GM19043 (cell line): ENCODE measurements at regions not wholly inside any gene's neighbourhood (a gene's known extent, or its start where the extent isn't known, plus 50 kb on each side); places are given as distances from the start of the nearest gene placed in this dataset.

Experiments used
- ATAC-seq: cut with Tn5 transposase; IDR thresholded peaks from one replicate; pipeline ENCODE4 v1.9.1; 2021; ENCODE audit warnings: low read depth; ENCODE audit not compliant: unreplicated experiment

DNA sequence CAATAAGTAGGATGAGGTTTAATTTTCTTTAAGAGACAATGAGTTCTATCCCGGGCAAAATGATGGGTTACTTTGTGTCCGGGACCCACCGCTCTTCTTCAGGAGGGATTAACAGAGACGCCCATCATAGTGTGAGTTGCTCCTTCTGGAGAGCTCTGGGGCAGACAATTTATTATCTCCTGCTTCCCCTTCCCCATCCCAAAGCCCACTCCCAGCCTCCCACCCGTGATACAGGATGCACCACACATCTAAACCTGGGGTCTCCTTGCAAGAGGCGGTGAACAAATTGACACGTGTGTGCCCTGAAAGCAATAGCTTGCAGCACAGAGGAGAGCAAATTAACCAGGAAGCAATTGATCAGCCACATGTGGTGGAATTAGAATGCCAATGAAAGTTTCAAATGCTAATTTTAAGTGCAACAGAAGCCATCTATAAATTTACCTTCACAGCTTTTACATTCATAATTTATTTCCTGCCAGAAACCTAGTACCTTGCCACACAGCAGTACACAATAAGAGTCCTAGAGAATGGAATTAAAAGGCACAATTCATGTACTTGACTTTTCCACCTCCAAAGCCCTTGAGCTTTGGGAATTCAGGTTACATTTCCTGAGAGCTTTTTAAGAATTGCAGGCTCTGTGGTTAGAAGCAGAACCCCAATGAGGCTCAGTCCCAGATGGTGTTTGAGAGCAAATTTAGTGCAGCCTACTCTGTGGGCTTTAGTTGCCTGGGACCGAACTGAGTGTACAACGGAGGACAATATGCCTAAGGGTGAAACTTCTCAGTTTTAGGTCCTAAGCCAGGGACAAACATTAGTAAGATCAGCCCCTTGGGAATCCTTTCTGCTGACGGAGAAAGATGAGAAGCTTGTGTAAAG, 399.6 kb downstream of the MED10 start:
- no peak for ATAC-seq

- no peak for ATAC-seq
Observed at GRCh38 chr5:5971203-5971602, 407.1 kb downstream of the MED10 start.

DNA sequence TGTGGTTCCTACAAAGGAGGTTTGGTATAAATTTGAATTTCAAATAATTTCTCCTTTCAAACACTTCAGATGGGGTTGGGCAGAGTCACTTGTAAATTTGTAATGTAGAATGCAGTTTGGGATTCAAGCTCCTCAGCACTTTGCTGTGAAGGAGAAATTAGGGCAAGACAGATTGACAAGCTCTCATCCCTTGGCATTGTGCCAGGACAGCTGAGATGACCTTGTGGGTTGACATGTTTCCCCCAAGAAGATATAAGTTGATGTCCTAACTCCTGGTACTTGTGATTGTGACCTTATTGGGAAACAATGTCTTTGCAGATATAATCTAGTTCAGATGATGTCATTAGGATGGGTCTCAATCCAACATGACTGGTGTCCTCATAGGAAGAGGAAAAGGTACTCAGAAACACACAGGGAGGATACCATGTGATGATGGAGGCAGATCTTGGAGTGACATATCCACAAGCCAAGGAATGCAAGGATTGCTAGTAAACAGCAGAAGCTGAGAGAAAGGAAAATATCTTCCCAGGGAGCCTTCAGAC, 408.3 kb downstream of the MED10 start:
- ATAC-seq = no peak

GRCh38 chr5:5968981-5969380, 409.4 kb downstream of the MED10 start:
- no peak for ATAC-seq

GRCh38 chr5:5967944-5968343, 410.4 kb downstream of the MED10 start:
- no peak for ATAC-seq

GRCh38 chr5:5967373-5967772, 411.0 kb downstream of the MED10 start:
- ATAC-seq = no peak

GRCh38 chr5:5965132-5965531, 413.2 kb downstream of the MED10 start:
- ATAC-seq = no peak

DNA sequence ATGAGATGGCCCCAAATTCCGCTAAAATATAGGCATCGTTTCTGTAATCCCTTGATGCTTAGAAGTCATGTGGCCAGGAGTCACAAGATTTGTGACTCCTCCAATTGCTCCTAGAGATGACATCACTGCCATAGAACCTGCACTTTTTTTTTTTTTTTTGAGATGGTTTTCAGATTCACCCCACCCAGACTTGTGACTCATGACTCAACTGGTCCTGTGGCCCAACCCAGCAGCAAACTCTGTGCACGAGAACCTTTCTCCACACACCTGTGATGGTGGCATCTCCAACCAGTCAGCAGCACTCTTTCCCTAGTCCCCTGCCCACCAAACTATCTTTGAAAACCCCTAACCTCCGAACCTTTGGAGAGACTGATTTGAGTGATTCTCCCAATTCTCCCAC, 414.0 kb downstream of the MED10 start:
- no peak for ATAC-seq

GRCh38 chr5:5957737-5958136, 420.6 kb downstream of the MED10 start:
- no peak for ATAC-seq

- ATAC-seq = no peak
Observed at GRCh38 chr5:5954275-5954598, 424.1 kb downstream of the MED10 start.

- no peak for ATAC-seq
Observed at GRCh38 chr5:5953584-5954274, 424.6 kb downstream of the MED10 start.

DNA sequence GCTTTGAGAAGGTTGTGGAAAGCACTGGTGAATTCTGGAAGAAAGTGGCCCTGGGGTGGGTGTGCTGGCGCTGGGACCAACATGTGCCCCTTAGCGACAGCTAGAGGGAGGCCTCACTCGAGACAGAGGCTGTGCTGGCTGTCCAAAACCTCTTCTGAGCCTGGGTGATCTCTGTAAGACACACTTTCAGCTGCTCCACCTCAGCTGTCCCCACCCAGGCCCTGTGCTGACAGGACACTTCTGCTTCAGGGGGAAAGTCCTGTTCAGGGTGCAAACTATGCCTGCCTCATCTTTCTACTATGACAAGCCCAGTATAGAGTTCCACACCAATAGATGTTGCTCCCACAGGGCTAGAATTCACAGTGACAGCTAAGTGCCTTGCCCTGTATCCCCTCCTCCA, 426.4 kb downstream of the MED10 start:
- ATAC-seq = no peak

- no peak for ATAC-seq
Observed at GRCh38 chr5:5950658-5951057, 427.7 kb downstream of the MED10 start.

- ATAC-seq = no peak
Observed at GRCh38 chr5:5941486-5941885, 436.9 kb downstream of the MED10 start.

DNA sequence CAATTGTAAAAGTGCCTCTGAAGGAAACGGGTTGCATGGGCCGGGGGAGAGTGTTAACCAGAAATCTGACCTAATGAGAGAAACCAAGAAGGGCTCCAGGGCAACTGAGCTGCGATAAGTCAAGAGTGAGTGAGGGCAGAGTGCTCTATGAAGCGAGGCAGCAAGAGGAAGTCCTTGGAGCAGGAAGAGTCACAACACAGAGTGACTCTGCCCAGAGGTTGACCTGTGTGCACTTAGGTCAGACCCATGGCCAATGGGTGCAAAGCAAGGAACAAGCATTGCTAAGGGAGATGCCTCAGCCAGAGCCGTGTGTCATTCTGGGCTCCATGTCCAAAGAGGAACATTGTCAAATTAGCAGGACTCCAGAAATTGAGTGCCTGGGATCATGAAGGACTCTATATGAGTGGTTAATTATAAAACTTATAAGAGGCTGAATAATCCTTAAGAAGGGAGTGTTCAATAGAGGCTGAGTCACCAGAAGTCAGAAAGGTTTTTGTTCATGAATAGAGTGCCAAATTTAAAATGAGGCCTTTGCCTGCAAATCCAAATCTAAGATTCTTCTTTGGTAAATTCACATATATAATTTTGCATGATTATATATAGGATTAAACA, 438.5 kb downstream of the MED10 start:
- ATAC-seq = no peak

GRCh38 chr5:5933651-5934050, 444.7 kb downstream of the MED10 start:
- ATAC-seq = no peak

DNA sequence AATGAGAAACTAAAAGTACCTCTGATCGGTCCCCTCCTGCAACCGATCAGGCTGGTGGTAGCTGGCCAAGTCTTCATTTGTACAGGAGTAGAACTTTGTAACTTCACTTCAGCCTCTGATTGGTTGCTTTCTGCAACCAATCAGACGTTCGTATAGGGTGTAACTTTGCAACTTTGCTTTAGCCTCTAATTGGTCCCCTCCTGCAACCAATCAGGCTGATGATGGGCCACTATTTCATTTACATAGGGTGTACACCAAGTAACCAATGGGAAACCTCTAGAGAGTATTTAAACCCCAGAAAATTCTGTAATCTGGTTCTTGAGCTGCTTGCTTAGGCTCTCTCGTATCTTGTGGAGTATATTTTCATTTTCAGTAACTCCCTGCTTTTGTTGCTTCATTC, 445.5 kb downstream of the MED10 start:
- no peak for ATAC-seq

GRCh38 chr5:5930561-5930960, 447.8 kb downstream of the MED10 start:
- no peak for ATAC-seq

DNA sequence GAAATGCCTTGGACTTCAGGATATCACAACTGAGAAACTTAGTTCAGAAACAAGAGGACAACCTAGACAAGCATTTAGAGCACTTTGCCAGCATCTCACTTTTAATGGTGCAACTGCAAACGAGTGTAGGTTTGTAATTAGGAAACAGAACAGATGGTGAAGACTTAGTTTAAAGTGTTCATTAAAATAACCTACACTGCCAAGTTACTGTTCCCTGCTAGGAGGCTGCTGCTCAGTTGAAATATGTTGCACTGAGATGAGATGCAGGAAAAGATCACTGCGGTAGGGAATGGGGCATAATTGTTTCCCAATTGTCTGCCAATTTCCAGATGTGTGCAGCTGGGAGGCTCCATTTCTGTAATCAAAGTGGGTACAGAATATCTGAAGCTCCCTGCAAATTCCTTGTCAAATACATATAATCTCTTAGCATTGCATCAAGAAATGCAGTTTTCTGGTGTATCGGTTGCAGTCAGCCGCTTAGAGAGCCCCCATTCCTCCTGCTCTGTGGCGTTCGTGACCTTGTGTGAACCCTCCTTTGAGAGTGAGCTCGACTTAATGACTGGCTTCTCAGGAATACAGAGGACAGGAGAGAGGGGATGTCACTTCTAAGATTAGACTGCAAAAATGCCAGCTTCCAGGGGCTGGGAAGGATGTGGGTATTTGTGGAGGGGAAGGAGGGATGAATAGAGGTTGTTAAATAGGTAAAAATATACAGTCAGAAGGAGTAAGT, 448.9 kb downstream of the MED10 start:
- ATAC-seq = no peak

- ATAC-seq = no peak
Observed at GRCh38 chr5:5925191-5925590, 453.2 kb downstream of the MED10 start.

DNA sequence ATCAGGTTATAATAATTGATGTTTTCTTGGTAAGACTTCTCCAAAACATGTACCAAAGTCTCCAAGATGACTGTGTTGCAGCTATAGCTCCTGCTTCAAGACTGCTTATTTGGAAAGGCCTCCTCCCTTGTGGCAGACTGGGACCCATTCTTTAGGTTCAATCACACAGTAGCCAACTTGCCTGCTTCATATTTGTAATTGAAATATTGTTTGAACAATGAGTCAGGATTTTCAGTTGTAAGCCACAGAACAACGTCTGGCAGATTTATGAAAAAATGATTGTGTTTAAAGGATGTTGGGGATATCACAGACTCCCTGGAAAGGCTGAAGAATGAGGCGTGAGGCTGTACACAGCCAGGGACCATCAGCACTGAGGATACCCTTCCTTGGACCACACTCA, 458.9 kb downstream of the MED10 start:
- no peak for ATAC-seq
